DND-41 (cell line): ENCODE measurements at regions not wholly inside any gene's neighbourhood (a gene's known extent, or its start where the extent isn't known, plus 50 kb on each side); places are given as distances from the start of the nearest gene placed in this dataset.

ENCODE experiments used
- ATAC-seq: fragments of 200-7000 bp; cut with Tn5 transposase; 3 replicates; pipeline ENCODE4 v1.9.1; 2021; ENCODE audit warnings: low read depth; ENCODE audit not compliant: insufficient read depth
- DNase-seq: peaks from one replicate; pipeline ENCODE4 v3.0.0-alpha.2; 2020
- H2AFZ ChIP-seq: 2 replicates; pipeline ENCODE4 v1.6.0; 2012; ENCODE audit warnings: low read depth, low read length
- H3K27ac ChIP-seq: 2 replicates; pipeline ENCODE4 v1.5.1; 2012; ENCODE audit warnings: low read length, inconsistent platforms
- H3K27me3 ChIP-seq: fragments of 200-600 bp; sonication (generic); 2 replicates; pipeline ENCODE4 v1.6.0; 2012; ENCODE audit warnings: low read length, mild to moderate bottlenecking, inconsistent platforms; ENCODE audit not compliant: insufficient read depth, poor library complexity
- H3K36me3 ChIP-seq: 2 replicates; pipeline ENCODE4 v1.5.1; 2012; ENCODE audit warnings: low read length, inconsistent platforms; ENCODE audit not compliant: insufficient read depth
- H3K4me1 ChIP-seq: 2 replicates; pipeline ENCODE4 v1.5.1; 2012; ENCODE audit warnings: mild to moderate bottlenecking, low read length; ENCODE audit not compliant: insufficient read depth
- H3K4me2 ChIP-seq: 2 replicates; pipeline ENCODE4 v1.6.0; 2012; ENCODE audit warnings: mild to moderate bottlenecking, moderate library complexity, low read length, inconsistent platforms; ENCODE audit not compliant: insufficient read depth
- H3K4me3 ChIP-seq, 2 experiments: fragments of 200-600 bp in 1 of 2; shearing (Covaris generic) in 1 of 2; 2 replicates each; pipeline ENCODE4 v1.5.1; 2012 to 2016; ENCODE audit warnings: inconsistent platforms in 2 of 2, low read length in 2 of 2, mild to moderate bottlenecking in 2 of 2, low read depth in 1 of 2, moderate library complexity in 1 of 2
- H3K79me2 ChIP-seq: 2 replicates; pipeline ENCODE4 v1.6.0; 2012; ENCODE audit warnings: low read length, inconsistent platforms; ENCODE audit not compliant: insufficient read depth
- H3K9ac ChIP-seq: 2 replicates; pipeline ENCODE4 v1.6.0; 2012; ENCODE audit warnings: low read depth, mild to moderate bottlenecking, inconsistent platforms, low read length, moderate library complexity
- H3K9me3 ChIP-seq: 2 replicates; pipeline ENCODE4 v1.5.1; 2012; ENCODE audit warnings: low read length, moderate library complexity, mild to moderate bottlenecking, inconsistent platforms; ENCODE audit not compliant: insufficient read depth, severe bottlenecking
- H4K20me1 ChIP-seq: 2 replicates; pipeline ENCODE4 v1.6.0; 2012; ENCODE audit warnings: low read length; ENCODE audit not compliant: insufficient read depth
- EZH2 ChIP-seq: IDR thresholded peaks from 3 replicates; pipeline ENCODE4 v1.6.1; 2012; ENCODE audit warnings: borderline replicate concordance, low read depth, mild to moderate bottlenecking, moderate library complexity, low read length, inconsistent platforms; ENCODE audit not compliant: severe bottlenecking
- TF ChIP-seq, protein P1 (sequence below): IDR thresholded peaks from 2 replicates; pipeline ENCODE4 v1.5.1; 2012; ENCODE audit warnings: borderline replicate concordance, low read length, moderate library complexity, mild to moderate bottlenecking; ENCODE audit not compliant: poor library complexity, severe bottlenecking; ENCODE audit errors: extremely low read depth

DNA sequence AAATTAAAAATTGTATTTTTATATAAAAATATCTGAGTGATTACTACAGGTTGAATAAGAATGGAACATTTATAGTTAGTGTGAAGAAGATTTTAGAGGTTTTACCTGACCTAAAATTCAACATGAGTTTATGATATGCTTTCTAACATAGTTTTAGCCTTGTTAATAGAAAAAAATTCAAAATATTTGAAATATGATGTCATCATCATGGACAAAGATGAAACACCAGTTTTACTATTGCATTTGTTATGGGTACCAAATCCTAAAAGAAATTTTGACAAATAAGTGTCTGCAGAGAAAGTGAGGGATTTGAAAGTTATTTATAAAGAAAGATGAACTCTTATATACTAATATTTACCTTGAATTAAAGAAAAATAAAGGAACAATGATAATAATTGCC lies 479.7 kb downstream of the TBC1D32 start:
- ATAC-seq = no peak

DNA sequence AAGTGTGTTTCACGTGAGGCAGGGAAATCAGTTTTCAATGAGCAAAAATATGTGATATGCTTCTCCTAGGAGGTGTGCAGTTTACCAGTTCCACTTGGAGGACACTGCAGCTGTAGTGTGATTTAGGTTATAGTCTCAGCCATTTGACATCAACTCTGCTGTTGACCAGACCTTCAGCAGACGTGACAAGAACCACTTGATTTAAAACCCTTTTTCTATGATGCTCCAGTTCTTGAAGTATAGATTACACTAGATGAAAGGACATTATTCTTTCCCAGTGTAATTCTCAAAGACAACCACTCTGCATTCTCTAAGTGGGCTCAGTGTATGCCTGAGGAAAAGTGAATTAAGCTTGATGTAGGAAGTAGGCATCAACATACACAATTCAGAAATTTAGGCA lies 480.8 kb downstream of the TBC1D32 start:
- Histone ChIP-seq H3K4me3 (no peak overlapping the region), H3K79me2 (no peaks in the 10 kb centered on the region), H3K4me1 (no peaks in the 10 kb centered on the region), H2AFZ (no peak overlapping the region), H4K20me1 (no peaks in the 10 kb centered on the region), H3K36me3 (no peaks in the 10 kb centered on the region), H3K9ac (no peak overlapping the region), H3K27ac (no peak overlapping the region), H3K4me2 (no peak overlapping the region), H3K9me3 (no peaks in the 10 kb centered on the region), H3K27me3 (no peaks in the 10 kb centered on the region)
- DNase-seq = no peak
- no peak for TF ChIP-seq EZH2
- TF ChIP-seq, protein P1, sequence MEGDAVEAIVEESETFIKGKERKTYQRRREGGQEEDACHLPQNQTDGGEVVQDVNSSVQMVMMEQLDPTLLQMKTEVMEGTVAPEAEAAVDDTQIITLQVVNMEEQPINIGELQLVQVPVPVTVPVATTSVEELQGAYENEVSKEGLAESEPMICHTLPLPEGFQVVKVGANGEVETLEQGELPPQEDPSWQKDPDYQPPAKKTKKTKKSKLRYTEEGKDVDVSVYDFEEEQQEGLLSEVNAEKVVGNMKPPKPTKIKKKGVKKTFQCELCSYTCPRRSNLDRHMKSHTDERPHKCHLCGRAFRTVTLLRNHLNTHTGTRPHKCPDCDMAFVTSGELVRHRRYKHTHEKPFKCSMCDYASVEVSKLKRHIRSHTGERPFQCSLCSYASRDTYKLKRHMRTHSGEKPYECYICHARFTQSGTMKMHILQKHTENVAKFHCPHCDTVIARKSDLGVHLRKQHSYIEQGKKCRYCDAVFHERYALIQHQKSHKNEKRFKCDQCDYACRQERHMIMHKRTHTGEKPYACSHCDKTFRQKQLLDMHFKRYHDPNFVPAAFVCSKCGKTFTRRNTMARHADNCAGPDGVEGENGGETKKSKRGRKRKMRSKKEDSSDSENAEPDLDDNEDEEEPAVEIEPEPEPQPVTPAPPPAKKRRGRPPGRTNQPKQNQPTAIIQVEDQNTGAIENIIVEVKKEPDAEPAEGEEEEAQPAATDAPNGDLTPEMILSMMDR = no peak
- ATAC-seq = no peak

More for the DNA sequence above, 479.7 kb downstream of the TBC1D32 start:
- Histone ChIP-seq H4K20me1 (no peaks in the 10 kb centered on the region), H3K9me3 (no peaks in the 10 kb centered on the region), H2AFZ (no peak overlapping the region), H3K4me3 (no peak overlapping the region), H3K27ac (no peak overlapping the region), H3K27me3 (no peaks in the 10 kb centered on the region), H3K36me3 (no peaks in the 10 kb centered on the region), H3K79me2 (no peaks in the 10 kb centered on the region), H3K9ac (no peak overlapping the region), H3K4me1 (no peaks in the 10 kb centered on the region), H3K4me2 (no peak overlapping the region)
- no peak for TF ChIP-seq EZH2
- TF ChIP-seq, protein P1 = no peak
- no peak for DNase-seq

DNA sequence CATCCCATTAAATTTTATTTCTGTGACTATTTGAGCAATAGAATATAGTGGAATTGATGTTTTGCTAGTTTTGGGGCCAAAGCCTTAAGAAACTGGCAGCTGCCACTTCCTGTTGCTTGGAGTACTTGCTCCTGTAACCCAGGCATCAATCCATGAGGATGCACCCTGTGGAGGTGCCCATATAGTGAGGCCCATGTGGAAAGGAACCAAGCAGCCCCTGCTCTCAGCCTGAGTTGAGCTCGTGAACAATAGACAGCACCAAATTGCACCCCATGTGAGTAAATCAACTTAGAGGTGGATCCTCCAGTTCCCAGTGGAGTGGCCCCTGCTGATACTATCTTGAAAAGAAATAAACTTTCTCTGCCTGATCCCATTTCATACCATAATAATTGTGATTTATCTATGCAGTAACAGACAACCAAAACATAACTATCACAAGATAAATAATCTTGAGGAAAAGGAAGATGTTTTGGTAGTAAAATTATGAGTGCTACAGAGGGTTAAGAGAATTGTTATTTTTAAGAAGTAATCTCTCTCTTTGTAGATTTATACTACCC lies 481.9 kb downstream of the TBC1D32 start:
- no peaks in the 10 kb centered on the region for H3K27me3 ChIP-seq
- no peak overlapping the region for H2AFZ ChIP-seq
- H3K9me3 ChIP-seq = no peaks in the 10 kb centered on the region
- no peaks in the 10 kb centered on the region for H3K36me3 ChIP-seq
- no peak overlapping the region for H3K9ac ChIP-seq
- no peaks in the 10 kb centered on the region for H4K20me1 ChIP-seq
- H3K27ac ChIP-seq = no peak overlapping the region
- ATAC-seq (no peak), DNase-seq (no peak)
- H3K4me1 ChIP-seq = no peaks in the 10 kb centered on the region
- H3K4me3 ChIP-seq = no peak overlapping the region
- TF ChIP-seq EZH2 = no peak
- TF ChIP-seq, protein P1 = no peak
- no peaks in the 10 kb centered on the region for H3K79me2 ChIP-seq
- H3K4me2 ChIP-seq = no peak overlapping the region

DNA sequence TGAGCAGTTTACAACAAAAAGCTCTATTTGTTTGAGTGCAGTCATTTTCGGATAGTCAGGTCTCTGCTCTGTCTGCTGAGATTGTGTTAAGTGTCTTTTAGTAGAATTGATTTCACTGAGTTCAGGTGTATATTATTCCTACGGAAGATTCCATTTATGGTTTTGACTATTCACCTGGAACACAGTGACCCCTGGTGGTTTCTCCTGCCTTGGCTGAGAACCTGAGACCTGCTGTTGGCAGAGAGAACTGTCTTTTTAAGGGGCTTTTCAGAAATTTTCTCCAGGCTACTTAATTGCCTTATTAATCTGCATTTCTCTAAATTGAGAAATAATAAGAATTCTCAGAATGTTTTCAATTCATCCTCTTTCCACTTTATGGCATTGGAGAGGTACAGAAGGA lies 508.0 kb downstream of the TBC1D32 start:
- no peak for ATAC-seq
- H3K9me3 ChIP-seq = no peaks in the 10 kb centered on the region
- no peaks in the 10 kb centered on the region for H3K36me3 ChIP-seq
- H3K79me2 ChIP-seq = no peaks in the 10 kb centered on the region
- TF ChIP-seq EZH2 = no peak
- TF ChIP-seq, protein P1 = peak; percentile 69
- no peak overlapping the region for H3K4me2 ChIP-seq
- H3K27ac ChIP-seq = no peak overlapping the region
- H3K9ac ChIP-seq = no peak overlapping the region
- no peaks in the 10 kb centered on the region for H4K20me1 ChIP-seq
- H2AFZ ChIP-seq = no peak overlapping the region
- no peaks in the 10 kb centered on the region for H3K27me3 ChIP-seq
- no peaks in the 10 kb centered on the region for H3K4me1 ChIP-seq
- no peak overlapping the region for H3K4me3 ChIP-seq
- DNase-seq = peak; percentile 13
